ENCODE measurements at regions not wholly inside any gene's neighbourhood (a gene's known extent, or its start where the extent isn't known, plus 50 kb on each side); places are given as distances from the start of the nearest gene placed in this dataset.

- Histone ChIP-seq H3K4me1 (no peaks in the 10 kb centered on the region), H3K4me3 (no peak overlapping the region), H3K27me3 (no peaks in the 10 kb centered on the region), H3K36me3 (no peaks in the 10 kb centered on the region), H3K9me3 (no peaks in the 10 kb centered on the region), H3K27ac (no peak overlapping the region)
- TF ChIP-seq POLR2A (IDR thresholded peaks at IDR 0.05) (no peak), CTCF (IDR thresholded peaks at IDR 0.05) (no peak)
- intact Hi-C loops (cut with DNase I): no loop called here
- DNase-seq: no peak
- WGBS, 2 donors: 72 to 82% methylated on average over 5 of the region's 5 CpGs
Measured at GRCh38 chr13:34700155-34700554, 241.9 kb upstream of the NBEA start.

DNA sequence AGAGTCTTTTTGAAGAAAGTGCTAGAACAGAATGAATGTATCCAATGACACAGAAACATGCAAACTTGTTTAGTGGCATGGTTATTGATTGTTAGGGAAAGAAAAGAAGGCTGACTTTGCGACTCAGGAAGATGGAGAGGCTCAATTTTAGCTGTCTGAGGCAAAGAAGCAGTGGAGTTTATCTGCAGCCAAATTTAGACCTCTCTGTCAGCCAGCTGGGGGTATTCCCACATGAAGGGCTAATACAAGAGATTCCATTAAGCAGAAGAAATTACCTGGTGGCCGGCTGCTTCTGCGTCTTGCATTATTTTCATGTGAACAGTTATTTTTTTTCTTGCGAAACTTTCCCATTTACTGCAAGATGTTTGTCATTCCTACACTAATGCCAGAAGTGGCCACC lies 240.2 kb upstream of the NBEA start:
- 90 to 93% methylated on average over 4 of the region's 4 CpGs for WGBS, 2 donors
- Histone ChIP-seq H3K36me3 (no peaks in the 10 kb centered on the region), H3K27me3 (no peaks in the 10 kb centered on the region), H3K9me3 (no peaks in the 10 kb centered on the region), H3K4me3 (no peak overlapping the region), H3K4me1 (no peaks in the 10 kb centered on the region), H3K27ac (no peak overlapping the region)
- TF ChIP-seq POLR2A (IDR thresholded peaks at IDR 0.05) (no peak), CTCF (IDR thresholded peaks at IDR 0.05) (no peak)
- intact Hi-C loops (cut with DNase I): no loop called here
- DNase-seq: no peak

DNA sequence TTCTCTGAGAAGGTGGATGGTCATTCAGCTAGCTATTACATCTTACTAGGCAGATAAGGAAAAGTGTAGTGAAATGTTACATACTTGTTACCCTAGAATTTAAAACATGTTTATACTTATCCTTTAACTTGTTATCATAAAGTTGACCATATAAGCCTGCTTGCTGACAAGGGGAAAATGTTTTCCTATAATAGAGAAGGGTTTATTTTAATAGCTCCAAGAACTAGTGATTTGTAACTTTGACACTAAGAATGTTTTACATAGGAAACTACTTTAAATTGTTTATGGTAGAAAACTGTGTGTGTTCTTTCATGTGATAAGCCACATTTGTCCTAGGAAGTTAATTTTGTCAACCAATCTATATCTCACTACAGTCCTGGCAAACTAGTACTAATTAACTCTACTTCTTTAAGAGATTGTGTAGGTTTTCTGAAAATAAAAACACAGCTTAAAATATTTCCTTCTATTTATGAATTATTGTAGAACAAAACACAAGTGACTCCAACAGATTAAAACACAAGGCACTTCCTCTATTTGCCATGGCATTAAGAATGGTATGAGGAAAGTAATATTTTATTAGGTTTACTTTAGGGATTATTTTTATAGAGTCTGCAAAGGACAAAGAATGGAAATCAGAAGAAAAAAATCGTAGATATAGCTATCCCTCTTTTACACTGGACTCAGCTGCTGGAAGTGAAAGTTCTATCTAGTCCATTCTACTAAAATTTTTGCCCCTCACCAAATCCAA lies 233.3 kb upstream of the NBEA start:
- H3K27me3 ChIP-seq: no peaks in the 10 kb centered on the region
- no peaks in the 10 kb centered on the region for H3K36me3 ChIP-seq
- WGBS, 2 donors: 7 to 12% methylated on average over 1 of the region's 1 CpG
- H3K4me1 ChIP-seq: no peaks in the 10 kb centered on the region
- no peak for DNase-seq
- H3K27ac ChIP-seq: no peak overlapping the region
- no peaks in the 10 kb centered on the region for H3K9me3 ChIP-seq
- TF ChIP-seq POLR2A (IDR thresholded peaks at IDR 0.05) (no peak), CTCF (IDR thresholded peaks at IDR 0.05) (no peak)
- intact Hi-C loops (cut with DNase I): no loop called here
- no peak overlapping the region for H3K4me3 ChIP-seq

- no peaks in the 10 kb centered on the region for H3K36me3 ChIP-seq
- 59 to 64% methylated on average over 4 of the region's 4 CpGs for WGBS, 2 donors
- H3K9me3 ChIP-seq: peaks cover 0 to 6% (median 0%) of the 10 kb centered on the region in 3 donors
- no peaks in the 10 kb centered on the region for H3K4me1 ChIP-seq
- TF ChIP-seq POLR2A (IDR thresholded peaks at IDR 0.05) (no peak), CTCF (IDR thresholded peaks at IDR 0.05) (no peak)
- intact Hi-C loops (cut with DNase I): no loop called here
- H3K27ac ChIP-seq: no peak overlapping the region
- no peaks in the 10 kb centered on the region for H3K27me3 ChIP-seq
- no peak for DNase-seq
- H3K4me3 ChIP-seq: no peak overlapping the region
Measured at GRCh38 chr13:34719060-34719875, 222.8 kb upstream of the NBEA start.

DNA sequence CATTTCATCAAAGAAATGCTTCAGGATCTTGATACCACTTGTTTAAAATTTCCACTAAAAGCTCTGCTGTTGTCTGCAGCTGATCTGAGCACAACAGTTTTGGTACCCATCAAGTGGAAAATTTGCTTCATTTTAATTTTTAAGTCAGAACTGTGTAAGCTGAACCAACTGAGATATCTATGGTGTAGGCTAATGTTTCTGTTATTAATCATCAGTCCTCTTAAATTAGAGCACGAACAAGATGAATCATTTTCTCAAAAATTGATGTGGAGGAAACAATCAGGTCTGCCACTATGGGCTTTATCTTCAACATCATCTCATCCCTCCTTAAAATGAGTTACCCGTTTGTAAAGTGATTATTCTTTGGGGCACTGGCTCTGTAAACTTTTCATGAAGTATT lies 221.5 kb upstream of the NBEA start:
- no peak for DNase-seq
- 32 to 40% methylated on average over 2 of the region's 2 CpGs for WGBS, 2 donors
- Histone ChIP-seq H3K4me3 (no peak overlapping the region), H3K4me1 (no peaks in the 10 kb centered on the region), H3K36me3 (no peaks in the 10 kb centered on the region), H3K9me3 (peaks cover 0 to 6% (median 0%) of the 10 kb centered on the region in 3 donors), H3K27ac (no peak overlapping the region), H3K27me3 (no peaks in the 10 kb centered on the region)
- TF ChIP-seq POLR2A (IDR thresholded peaks at IDR 0.05): no peak
- no peak for TF ChIP-seq CTCF (IDR thresholded peaks at IDR 0.05)
- intact Hi-C loops (cut with DNase I): no loop called here

All from esophagus squamous epithelium (tissue), 5 donors.